HUES6 (cell line): ENCODE measurements at regions not wholly inside any gene's neighbourhood (a gene's known extent, or its start where the extent isn't known, plus 50 kb on each side); places are given as distances from the start of the nearest gene placed in this dataset.
A peak's percentile ranks its signal among the peaks of the same experiment; 100 is the strongest.

ENCODE experiments used
- H3K27ac ChIP-seq: 2 replicates; pipeline ENCODE4 v1.7.0; 2013; ENCODE audit warnings: low read depth, mild to moderate bottlenecking, low read length, inconsistent platforms
- H3K27me3 ChIP-seq: 2 replicates; pipeline ENCODE4 v1.6.1; 2013; ENCODE audit warnings: low read length; ENCODE audit not compliant: control insufficient read depth, insufficient read depth
- H3K36me3 ChIP-seq: 2 replicates; pipeline ENCODE4 v1.6.1; 2013; ENCODE audit warnings: low read length; ENCODE audit not compliant: control insufficient read depth, insufficient read depth
- H3K4me1 ChIP-seq: 2 replicates; pipeline ENCODE4 v1.6.1; 2013; ENCODE audit warnings: low read length; ENCODE audit not compliant: control insufficient read depth, insufficient read depth
- H3K4me3 ChIP-seq: 2 replicates; pipeline ENCODE4 v1.5.1; 2013; ENCODE audit warnings: low read depth, low read length
- H3K9ac ChIP-seq: one replicate; pipeline ENCODE4 v1.6.1; 2013; ENCODE audit warnings: mild to moderate bottlenecking, low read length
- H3K9me3 ChIP-seq: 2 replicates; pipeline ENCODE4 v1.6.1; 2013; ENCODE audit warnings: low read depth, low read length; ENCODE audit not compliant: control insufficient read depth, insufficient read depth

- Histone ChIP-seq H3K4me1 (no peaks in the 10 kb centered on the region), H3K9ac (no peak overlapping the region), H3K27ac (no peak overlapping the region), H3K4me3 (no peak overlapping the region), H3K27me3 (no peaks in the 10 kb centered on the region), H3K9me3 (peaks cover 8% of the 10 kb centered on the region; the same call in 1 of the 2 replicates), H3K36me3 (no peaks in the 10 kb centered on the region)
These were observed 1130.4 kb upstream of the SLC10A2 start for GRCh38 chr13:104196611-104197010.

- peak overlapping the region; percentile 56 for H3K9ac ChIP-seq
These were observed 1115.5 kb upstream of the SLC10A2 start for GRCh38 chr13:104181526-104182231.

GRCh38 chr13:104170980-104171555, 1104.9 kb upstream of the SLC10A2 start:
- Histone ChIP-seq H3K4me3 (no peak overlapping the region), H3K36me3 (no peaks in the 10 kb centered on the region), H3K27me3 (no peaks in the 10 kb centered on the region), H3K27ac (no peak overlapping the region), H3K4me1 (no peaks in the 10 kb centered on the region), H3K9me3 (no peaks in the 10 kb centered on the region), H3K9ac (no peak overlapping the region)

More at GRCh38 chr13:104181526-104182231, 1115.5 kb upstream of the SLC10A2 start:
- Histone ChIP-seq H3K4me3 (no peak overlapping the region), H3K27ac (peak overlapping the region; percentile 92), H3K27me3 (no peaks in the 10 kb centered on the region), H3K36me3 (no peaks in the 10 kb centered on the region), H3K4me1 (peaks cover 12% of the 10 kb centered on the region), H3K9me3 (peaks cover 5% of the 10 kb centered on the region)

GRCh38 chr13:104163866-104164630, 1097.8 kb upstream of the SLC10A2 start:
- H3K27me3 ChIP-seq, result no peaks in the 10 kb centered on the region
- H3K9me3 ChIP-seq, result 0 out of 2 replicates have a peak, but pooled peaks cover 4% of the 10 kb centered on the region
- no peak overlapping the region for H3K9ac ChIP-seq
- no peaks in the 10 kb centered on the region for H3K4me1 ChIP-seq
- no peaks in the 10 kb centered on the region for H3K36me3 ChIP-seq
- no peak overlapping the region for H3K4me3 ChIP-seq
- no peak overlapping the region for H3K27ac ChIP-seq

- Histone ChIP-seq H3K9ac (no peak overlapping the region), H3K27ac (no peak overlapping the region), H3K4me3 (no peak overlapping the region), H3K27me3 (no peaks in the 10 kb centered on the region), H3K4me1 (no peaks in the 10 kb centered on the region), H3K36me3 (no peaks in the 10 kb centered on the region), H3K9me3 (0 out of 2 replicates have a peak, but pooled peaks cover 4% of the 10 kb centered on the region)
These were observed 1094.3 kb upstream of the SLC10A2 start for GRCh38 chr13:104160536-104160935.

GRCh38 chr13:104143760-104144416, 1077.7 kb upstream of the SLC10A2 start:
- Histone ChIP-seq H3K27me3 (no peaks in the 10 kb centered on the region), H3K4me3 (no peak overlapping the region), H3K27ac (no peak overlapping the region), H3K9ac (no peak overlapping the region), H3K4me1 (peaks cover 10% of the 10 kb centered on the region), H3K36me3 (no peaks in the 10 kb centered on the region), H3K9me3 (peaks cover 11% of the 10 kb centered on the region)

GRCh38 chr13:104140552-104140951, 1074.3 kb upstream of the SLC10A2 start:
- no peaks in the 10 kb centered on the region for H3K27me3 ChIP-seq
- peaks cover 10% of the 10 kb centered on the region for H3K4me1 ChIP-seq
- no peaks in the 10 kb centered on the region for H3K36me3 ChIP-seq
- H3K4me3 ChIP-seq, result no peak overlapping the region
- H3K9ac ChIP-seq, result no peak overlapping the region
- H3K9me3 ChIP-seq, result no peaks in the 10 kb centered on the region
- H3K27ac ChIP-seq, result no peak overlapping the region

- no peaks in the 10 kb centered on the region for H3K27me3 ChIP-seq
- H3K9ac ChIP-seq, result no peak overlapping the region
- no peaks in the 10 kb centered on the region for H3K36me3 ChIP-seq
- H3K27ac ChIP-seq, result no peak overlapping the region
- H3K4me3 ChIP-seq, result no peak overlapping the region
- H3K4me1 ChIP-seq, result no peaks in the 10 kb centered on the region; the same call in 1 of the 2 replicates
- no peaks in the 10 kb centered on the region for H3K9me3 ChIP-seq
These were observed 1071.2 kb upstream of the SLC10A2 start for GRCh38 chr13:104137416-104137815.

- H3K36me3 ChIP-seq, result no peaks in the 10 kb centered on the region
These were observed 1066.6 kb upstream of the SLC10A2 start for GRCh38 chr13:104132849-104133248.

GRCh38 chr13:104114101-104114500, 1047.9 kb upstream of the SLC10A2 start:
- Histone ChIP-seq H3K27ac (no peak overlapping the region), H3K4me3 (no peak overlapping the region), H3K9ac (no peak overlapping the region), H3K36me3 (no peaks in the 10 kb centered on the region), H3K4me1 (no peaks in the 10 kb centered on the region), H3K9me3 (peaks cover 14% of the 10 kb centered on the region), H3K27me3 (no peaks in the 10 kb centered on the region)

More at GRCh38 chr13:104132849-104133248, 1066.6 kb upstream of the SLC10A2 start:
- Histone ChIP-seq H3K4me3 (no peak overlapping the region), H3K27ac (no peak overlapping the region), H3K4me1 (no peaks in the 10 kb centered on the region; the same call in 1 of the 2 replicates), H3K9ac (no peak overlapping the region), H3K9me3 (no peaks in the 10 kb centered on the region), H3K27me3 (no peaks in the 10 kb centered on the region)
